GM18909 (cell line): ENCODE measurements at regions not wholly inside any gene's neighbourhood (a gene's known extent, or its start where the extent isn't known, plus 50 kb on each side); places are given as distances from the start of the nearest gene placed in this dataset.

ENCODE experiments used
- ATAC-seq: cut with Tn5 transposase; IDR thresholded peaks from one replicate; pipeline ENCODE4 v1.9.1; 2021; ENCODE audit warnings: mild to moderate bottlenecking; ENCODE audit not compliant: unreplicated experiment, poor library complexity

- no peak for ATAC-seq
Observed at GRCh38 chr9:78552802-78553201, 255.9 kb downstream of the PSAT1 start.

- ATAC-seq, result no peak
Observed at GRCh38 chr9:78557540-78557939, 260.6 kb downstream of the PSAT1 start.

GRCh38 chr9:78559449-78559885 is 262.5 kb downstream of the PSAT1 start:
- no peak for ATAC-seq

- ATAC-seq, result no peak
Observed at GRCh38 chr9:78562021-78562420, 265.1 kb downstream of the PSAT1 start.

DNA sequence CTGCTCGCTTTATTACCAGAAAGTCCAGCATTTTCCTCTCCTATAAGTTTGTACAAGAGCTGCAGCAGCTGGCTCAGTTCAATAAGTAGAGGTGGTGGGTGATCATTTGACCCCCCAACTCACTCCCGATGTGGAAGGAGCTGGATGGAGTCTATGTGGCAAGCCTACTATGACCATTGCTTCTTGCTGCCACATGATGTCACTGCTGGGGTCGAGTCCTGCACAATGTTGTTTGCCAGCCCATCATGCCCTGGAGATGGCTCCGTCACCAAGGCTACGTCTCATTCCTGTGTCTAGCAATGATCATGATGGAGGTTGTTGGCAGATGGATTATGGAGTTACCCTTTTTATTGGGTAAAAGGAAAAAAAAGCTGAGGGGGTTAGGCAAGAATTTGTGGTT is 266.3 kb downstream of the PSAT1 start:
- ATAC-seq, result no peak

GRCh38 chr9:78565481-78565880 is 268.6 kb downstream of the PSAT1 start:
- ATAC-seq, result no peak

GRCh38 chr9:78566521-78566920 is 269.6 kb downstream of the PSAT1 start:
- ATAC-seq, result no peak

DNA sequence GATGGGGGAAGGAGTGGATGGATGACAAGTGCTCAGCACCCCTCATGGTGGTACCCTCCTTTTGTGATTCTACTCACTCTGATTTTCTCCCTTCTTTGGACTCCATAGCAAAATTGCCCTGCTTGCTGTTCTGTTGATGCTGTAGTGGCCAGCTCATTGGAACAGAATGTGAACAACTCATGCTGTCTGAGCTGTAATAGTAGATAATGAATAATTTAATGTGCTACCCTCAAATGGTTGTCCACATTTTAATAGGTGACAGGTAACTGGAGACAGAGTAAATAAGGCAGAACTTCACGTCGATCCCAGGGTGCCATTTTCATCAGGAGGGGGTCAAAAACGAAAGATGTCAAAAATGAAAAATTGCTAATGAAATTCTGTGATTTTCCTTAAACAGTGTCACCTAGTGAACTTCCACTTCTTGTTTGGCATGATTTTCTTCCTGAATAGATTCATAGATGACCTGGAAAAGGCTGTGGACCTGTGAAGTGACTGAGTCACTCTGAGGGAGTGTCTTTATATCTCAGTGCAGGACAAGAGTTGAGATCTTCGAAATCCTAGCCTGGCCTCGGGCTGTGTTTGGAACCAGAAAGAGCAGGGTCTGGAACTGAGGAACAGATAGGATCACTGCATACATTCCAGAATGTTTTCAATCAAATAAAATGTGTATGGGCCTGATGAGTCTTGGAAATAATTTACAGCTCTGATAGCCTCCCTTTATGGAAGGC is 270.2 kb downstream of the PSAT1 start:
- no peak for ATAC-seq

GRCh38 chr9:78567693-78568092 is 270.8 kb downstream of the PSAT1 start:
- ATAC-seq, result no peak

DNA sequence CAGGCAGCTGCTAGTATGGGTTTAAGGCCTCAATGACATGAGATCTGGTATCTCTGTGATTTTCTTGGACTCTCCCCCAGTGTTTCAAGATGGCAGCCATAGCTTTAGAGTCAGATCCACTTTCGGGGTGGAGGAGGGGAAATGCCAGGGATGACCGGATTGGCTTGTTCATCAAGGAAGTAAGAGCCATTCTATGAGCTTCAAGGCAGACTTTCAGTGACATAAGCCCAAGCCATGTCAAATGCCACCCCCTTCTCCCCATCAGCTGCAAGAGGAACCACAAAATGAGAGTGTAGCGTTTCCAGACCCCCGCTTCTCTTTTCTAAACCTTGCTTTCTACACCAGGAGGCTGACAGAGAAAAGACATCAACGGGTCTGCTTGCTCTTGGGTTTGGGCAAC is 271.8 kb downstream of the PSAT1 start:
- ATAC-seq, result no peak

- ATAC-seq, result no peak
Observed at GRCh38 chr9:78572266-78572665, 275.3 kb downstream of the PSAT1 start.

DNA sequence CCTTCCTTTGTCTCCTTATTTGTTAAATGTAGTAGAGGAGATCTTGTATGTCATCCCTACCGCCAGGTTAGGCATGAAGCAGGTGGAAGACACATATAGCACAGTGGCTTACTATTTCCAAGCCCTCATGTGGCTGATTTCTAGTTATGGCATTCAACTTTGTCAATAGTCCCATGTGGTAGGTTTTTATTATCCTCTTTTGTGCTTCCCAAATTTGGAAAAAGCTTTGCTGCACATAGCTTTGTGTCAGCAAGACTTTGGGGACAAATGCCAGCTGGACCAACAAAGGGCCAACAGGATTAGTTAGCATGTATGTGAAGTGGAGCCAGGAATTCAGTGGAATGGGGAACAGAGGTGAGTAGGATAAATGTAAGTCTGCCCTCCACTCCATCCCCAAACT is 276.3 kb downstream of the PSAT1 start:
- no peak for ATAC-seq

DNA sequence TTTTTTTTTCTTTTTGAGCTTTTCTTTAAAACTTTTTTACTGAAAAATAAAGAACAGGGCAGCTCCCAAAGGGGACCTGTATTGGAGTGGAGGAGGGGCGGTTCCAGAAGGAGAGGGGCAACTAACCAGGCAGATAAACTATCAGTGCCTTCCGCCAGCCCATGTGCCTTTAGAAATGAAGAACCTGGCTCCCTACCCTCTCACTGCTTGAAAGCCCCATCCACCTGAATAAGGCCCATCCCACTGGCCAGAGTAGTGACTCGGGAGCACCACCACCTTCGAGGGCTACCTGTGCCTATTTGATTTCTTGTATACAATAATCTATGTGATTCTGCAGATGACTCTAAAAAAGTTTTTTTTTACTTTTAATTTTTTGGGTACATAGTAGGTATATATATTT is 276.7 kb downstream of the PSAT1 start:
- no peak for ATAC-seq

GRCh38 chr9:78574354-78575045 is 277.6 kb downstream of the PSAT1 start:
- ATAC-seq, result no peak

GRCh38 chr9:78575081-78575480 is 278.2 kb downstream of the PSAT1 start:
- ATAC-seq, result no peak

GRCh38 chr9:78575771-78576170 is 278.8 kb downstream of the PSAT1 start:
- no peak for ATAC-seq

- no peak for ATAC-seq
Observed at GRCh38 chr9:78577156-78577906, 280.4 kb downstream of the PSAT1 start.

- no peak for ATAC-seq
Observed at GRCh38 chr9:78578072-78578471, 281.1 kb downstream of the PSAT1 start.

DNA sequence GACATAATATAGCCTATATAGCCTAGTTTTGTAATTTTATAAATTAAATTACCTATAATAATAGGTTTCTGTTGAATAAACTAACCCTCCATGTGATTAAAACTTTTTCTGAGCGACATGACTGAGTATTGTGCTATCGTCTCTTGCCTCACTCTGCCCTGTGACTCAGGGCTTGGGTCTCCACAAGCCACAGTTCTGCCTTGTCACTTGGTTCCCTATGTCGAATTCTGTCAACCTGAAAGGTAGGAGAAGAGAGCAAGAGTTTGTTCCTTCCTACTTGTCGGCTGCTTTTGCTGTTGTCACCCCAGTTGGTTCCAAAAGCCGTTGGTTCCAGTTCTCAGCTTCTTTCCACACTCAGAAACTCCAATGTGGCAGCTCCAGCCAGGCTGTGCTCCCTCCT is 285.9 kb downstream of the PSAT1 start:
- ATAC-seq, result no peak

- no peak for ATAC-seq
Observed at GRCh38 chr9:78584589-78584988, 287.7 kb downstream of the PSAT1 start.

GRCh38 chr9:78585909-78586308 is 289.0 kb downstream of the PSAT1 start:
- no peak for ATAC-seq
